ENCODE measurements at regions not wholly inside any gene's neighbourhood (a gene's known extent, or its start where the extent isn't known, plus 50 kb on each side); places are given as distances from the start of the nearest gene placed in this dataset.
"Not testable (repeated sequence)": the region's sequence is repeated elsewhere in the genome, so short reads cannot be mapped to it uniquely, and the experiment has no call there.

- DNase-seq, result no peak
Observed at GRCh38 chr20:5492937-5493336, 117.9 kb downstream of the GPCPD1 start.

GRCh38 chr20:5491455-5491854 is 119.4 kb downstream of the GPCPD1 start:
- DNase-seq, result no peak

- DNase-seq, result no peak
Observed at GRCh38 chr20:5489601-5490000, 121.2 kb downstream of the GPCPD1 start.

- DNase-seq, result no peak
Observed at GRCh38 chr20:5488823-5489222, 122.0 kb downstream of the GPCPD1 start.

- DNase-seq, result no peak
Observed at GRCh38 chr20:5486377-5487054, 124.3 kb downstream of the GPCPD1 start.

- no peak for DNase-seq
Observed at GRCh38 chr20:5484926-5485325, 125.9 kb downstream of the GPCPD1 start.

GRCh38 chr20:5484346-5484745 is 126.5 kb downstream of the GPCPD1 start:
- DNase-seq, result no peak

GRCh38 chr20:5482791-5483190 is 128.0 kb downstream of the GPCPD1 start:
- peak; percentile 47 for DNase-seq

- DNase-seq, result no peak
Observed at GRCh38 chr20:5481872-5482271, 128.9 kb downstream of the GPCPD1 start.

GRCh38 chr20:5480824-5481600 is 129.8 kb downstream of the GPCPD1 start:
- peak; percentile 93 for DNase-seq

GRCh38 chr20:5474646-5475550 is 135.9 kb downstream of the GPCPD1 start:
- no peak for DNase-seq

- not testable (repeated sequence) for DNase-seq
Observed at GRCh38 chr20:5471866-5472265, 138.9 kb downstream of the GPCPD1 start.

GRCh38 chr20:5471368-5471767 is 139.4 kb downstream of the GPCPD1 start:
- no peak for DNase-seq

GRCh38 chr20:5470943-5471342 is 139.9 kb downstream of the GPCPD1 start:
- no peak for DNase-seq

- DNase-seq, result no peak
Observed at GRCh38 chr20:5470458-5470857, 140.3 kb downstream of the GPCPD1 start.

GRCh38 chr20:5469111-5469510 is 141.7 kb downstream of the GPCPD1 start:
- DNase-seq, result peak; percentile 58

- DNase-seq, result no peak
Observed at GRCh38 chr20:5467086-5467485, 143.7 kb downstream of the GPCPD1 start.

GRCh38 chr20:5465604-5465927 is 145.2 kb downstream of the GPCPD1 start:
- DNase-seq, result no peak

- DNase-seq, result no peak
Observed at GRCh38 chr20:5464901-5465603, 145.8 kb downstream of the GPCPD1 start.

- DNase-seq, result peak; percentile 13
Observed at GRCh38 chr20:5463007-5463686, 146.4 kb upstream of the PROKR2 start.

- DNase-seq, result not testable (repeated sequence)
Observed at GRCh38 chr20:5453745-5454144, 137.0 kb upstream of the PROKR2 start.

GRCh38 chr20:5453316-5453715 is 136.6 kb upstream of the PROKR2 start:
- not testable (repeated sequence) for DNase-seq
